ENCODE measurements at regions not wholly inside any gene's neighbourhood (a gene's known extent, or its start where the extent isn't known, plus 50 kb on each side); places are given as distances from the start of the nearest gene placed in this dataset.

DNA sequence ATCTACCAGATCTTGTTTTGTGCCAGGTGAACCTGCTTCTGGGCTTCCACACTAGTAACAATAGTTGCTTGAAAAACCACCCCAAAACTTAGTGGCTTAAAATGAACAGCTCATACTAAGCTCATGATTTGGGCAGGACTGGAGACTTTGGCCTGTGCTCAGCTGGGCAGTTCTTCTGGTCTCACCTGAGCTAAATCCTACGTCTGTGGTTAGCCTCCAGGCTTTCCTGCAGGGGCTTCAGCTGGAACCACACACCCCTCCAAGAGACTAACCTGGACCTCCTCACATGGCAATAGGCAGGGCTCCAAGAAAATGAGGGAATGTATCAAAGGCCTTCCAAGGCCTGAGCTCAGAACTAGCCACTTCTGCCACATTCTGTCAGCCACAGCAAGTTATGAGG lies 144.1 kb downstream of the CD8B2 start:
- TF ChIP-seq, protein P1, sequence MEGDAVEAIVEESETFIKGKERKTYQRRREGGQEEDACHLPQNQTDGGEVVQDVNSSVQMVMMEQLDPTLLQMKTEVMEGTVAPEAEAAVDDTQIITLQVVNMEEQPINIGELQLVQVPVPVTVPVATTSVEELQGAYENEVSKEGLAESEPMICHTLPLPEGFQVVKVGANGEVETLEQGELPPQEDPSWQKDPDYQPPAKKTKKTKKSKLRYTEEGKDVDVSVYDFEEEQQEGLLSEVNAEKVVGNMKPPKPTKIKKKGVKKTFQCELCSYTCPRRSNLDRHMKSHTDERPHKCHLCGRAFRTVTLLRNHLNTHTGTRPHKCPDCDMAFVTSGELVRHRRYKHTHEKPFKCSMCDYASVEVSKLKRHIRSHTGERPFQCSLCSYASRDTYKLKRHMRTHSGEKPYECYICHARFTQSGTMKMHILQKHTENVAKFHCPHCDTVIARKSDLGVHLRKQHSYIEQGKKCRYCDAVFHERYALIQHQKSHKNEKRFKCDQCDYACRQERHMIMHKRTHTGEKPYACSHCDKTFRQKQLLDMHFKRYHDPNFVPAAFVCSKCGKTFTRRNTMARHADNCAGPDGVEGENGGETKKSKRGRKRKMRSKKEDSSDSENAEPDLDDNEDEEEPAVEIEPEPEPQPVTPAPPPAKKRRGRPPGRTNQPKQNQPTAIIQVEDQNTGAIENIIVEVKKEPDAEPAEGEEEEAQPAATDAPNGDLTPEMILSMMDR (conservative IDR thresholded peaks at IDR 0.05; ENCODE audit: low read length): no peak
- no peak for TF ChIP-seq EZH2phosphoT487 (IDR thresholded peaks at IDR 0.05; ENCODE audit: borderline replicate concordance)

Measured in Loucy (cell line).